Glutamatergic neuron (in vitro differentiated cells): ENCODE measurements at regions not wholly inside any gene's neighbourhood (a gene's known extent, or its start where the extent isn't known, plus 50 kb on each side); places are given as distances from the start of the nearest gene placed in this dataset.

ENCODE experiments used
- DNase-seq: peaks from one replicate; pipeline ENCODE4 v3.0.0; 2022
- H3K27ac Mint-ChIP-seq: one replicate; pipeline ENCODE4 v1.8.0; 2020; ENCODE audit warnings: mild to moderate bottlenecking, mixed read lengths, inconsistent platforms; ENCODE audit not compliant: unreplicated experiment
- H3K27me3 Mint-ChIP-seq: one replicate; pipeline ENCODE4 v1.8.0; 2020; ENCODE audit warnings: mild to moderate bottlenecking, moderate library complexity, mixed read lengths, inconsistent platforms; ENCODE audit not compliant: unreplicated experiment
- H3K36me3 Mint-ChIP-seq: one replicate; pipeline ENCODE4 v1.8.0; 2020; ENCODE audit warnings: mild to moderate bottlenecking, mixed read lengths, inconsistent platforms; ENCODE audit not compliant: unreplicated experiment
- H3K4me1 Mint-ChIP-seq: one replicate; pipeline ENCODE4 v1.8.0; 2020; ENCODE audit warnings: mild to moderate bottlenecking, low read depth, mixed read lengths, inconsistent platforms; ENCODE audit not compliant: unreplicated experiment
- H3K4me3 Mint-ChIP-seq: one replicate; pipeline ENCODE4 v1.8.0; 2020; ENCODE audit warnings: mild to moderate bottlenecking, mixed read lengths, inconsistent platforms; ENCODE audit not compliant: unreplicated experiment
- H3K9me3 Mint-ChIP-seq: one replicate; pipeline ENCODE4 v1.8.0; 2020; ENCODE audit warnings: mild to moderate bottlenecking, moderate library complexity, mixed read lengths, inconsistent platforms; ENCODE audit not compliant: unreplicated experiment
- TF ChIP-seq, protein P1 (sequence below): fragments of 200-600 bp; sonication (generic); IDR thresholded peaks from one replicate; pipeline ENCODE4 v1.5.0; 2021; ENCODE audit not compliant: partially characterized antibody, unreplicated experiment

DNA sequence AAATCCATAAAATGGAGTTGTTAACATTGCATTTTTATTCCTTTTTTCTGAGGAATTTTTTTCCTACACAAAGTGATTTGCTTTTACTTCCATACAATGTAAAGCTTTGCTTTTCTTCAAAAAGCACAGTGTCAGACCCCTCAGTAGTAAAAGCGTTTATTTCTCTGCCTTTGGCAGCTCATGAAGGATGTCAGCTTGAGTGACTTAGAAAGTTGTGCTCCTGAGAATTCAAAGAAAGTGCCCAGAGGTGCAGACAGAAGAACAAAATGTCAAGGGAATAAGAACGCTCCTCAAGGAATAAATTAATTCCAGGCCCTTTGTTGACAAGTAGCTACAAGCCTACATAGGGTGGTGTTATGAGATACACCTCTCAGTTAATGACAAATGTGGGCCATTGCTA, 369.3 kb upstream of the ADARB2 start:
- no peak for DNase-seq
- Mint-ChIP-seq H3K27me3 (no peaks in the 10 kb centered on the region), H3K27ac (no peak overlapping the region), H3K36me3 (peaks cover 5% of the 10 kb centered on the region), H3K4me3 (no peak overlapping the region), H3K4me1 (peaks cover 21% of the 10 kb centered on the region), H3K9me3 (peaks cover 2% of the 10 kb centered on the region)
- TF ChIP-seq, protein P1, sequence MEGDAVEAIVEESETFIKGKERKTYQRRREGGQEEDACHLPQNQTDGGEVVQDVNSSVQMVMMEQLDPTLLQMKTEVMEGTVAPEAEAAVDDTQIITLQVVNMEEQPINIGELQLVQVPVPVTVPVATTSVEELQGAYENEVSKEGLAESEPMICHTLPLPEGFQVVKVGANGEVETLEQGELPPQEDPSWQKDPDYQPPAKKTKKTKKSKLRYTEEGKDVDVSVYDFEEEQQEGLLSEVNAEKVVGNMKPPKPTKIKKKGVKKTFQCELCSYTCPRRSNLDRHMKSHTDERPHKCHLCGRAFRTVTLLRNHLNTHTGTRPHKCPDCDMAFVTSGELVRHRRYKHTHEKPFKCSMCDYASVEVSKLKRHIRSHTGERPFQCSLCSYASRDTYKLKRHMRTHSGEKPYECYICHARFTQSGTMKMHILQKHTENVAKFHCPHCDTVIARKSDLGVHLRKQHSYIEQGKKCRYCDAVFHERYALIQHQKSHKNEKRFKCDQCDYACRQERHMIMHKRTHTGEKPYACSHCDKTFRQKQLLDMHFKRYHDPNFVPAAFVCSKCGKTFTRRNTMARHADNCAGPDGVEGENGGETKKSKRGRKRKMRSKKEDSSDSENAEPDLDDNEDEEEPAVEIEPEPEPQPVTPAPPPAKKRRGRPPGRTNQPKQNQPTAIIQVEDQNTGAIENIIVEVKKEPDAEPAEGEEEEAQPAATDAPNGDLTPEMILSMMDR = no peak

DNA sequence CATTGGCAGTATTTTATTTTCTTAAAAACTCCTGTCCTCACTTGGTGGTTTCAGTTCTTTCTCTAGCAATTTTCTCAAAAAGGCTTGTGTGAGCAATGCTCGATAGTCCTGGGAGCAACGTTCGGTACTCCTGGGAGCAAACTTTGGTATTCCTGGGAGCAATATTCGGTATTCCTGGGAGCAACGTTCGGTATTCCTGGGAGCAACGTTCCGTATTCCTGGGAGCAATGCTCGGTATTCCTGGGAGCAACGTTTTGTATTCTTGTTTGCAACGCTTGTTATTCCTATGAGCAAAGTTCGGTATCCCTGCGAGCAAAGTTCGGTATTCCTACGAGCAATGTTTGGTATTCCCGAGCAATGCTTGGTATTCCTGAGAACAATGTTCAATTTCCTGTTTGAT, 362.0 kb upstream of the ADARB2 start:
- TF ChIP-seq, protein P1 = no peak

DNA sequence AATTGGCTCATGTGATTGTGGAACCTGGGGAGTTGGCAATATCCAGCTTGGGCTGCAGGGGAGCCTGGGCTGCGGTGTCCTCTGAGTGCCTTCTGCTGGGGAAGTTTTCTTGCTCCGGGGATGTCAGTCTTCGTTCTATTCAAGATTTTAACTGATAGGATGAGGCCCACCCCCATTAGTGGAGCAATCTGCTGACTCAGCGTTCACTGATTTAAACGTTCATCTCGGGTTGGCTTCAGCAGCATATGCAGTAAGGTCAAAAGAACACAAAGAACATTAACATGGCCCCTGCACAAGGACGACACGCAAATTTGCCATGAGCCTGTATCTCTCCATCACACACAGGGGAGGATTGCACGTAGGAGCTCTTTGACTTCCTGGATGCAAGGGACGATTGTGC, 360.6 kb upstream of the ADARB2 start:
- TF ChIP-seq, protein P1 = no peak
- Mint-ChIP-seq H3K27me3 (peaks cover 4% of the 10 kb centered on the region), H3K4me1 (peaks cover 7% of the 10 kb centered on the region), H3K36me3 (no peaks in the 10 kb centered on the region), H3K27ac (no peak overlapping the region), H3K9me3 (peaks cover 2% of the 10 kb centered on the region), H3K4me3 (no peak overlapping the region)
- no peak for DNase-seq

More for the DNA sequence above, 362.0 kb upstream of the ADARB2 start:
- Mint-ChIP-seq H3K4me3 (no peak overlapping the region), H3K36me3 (no peaks in the 10 kb centered on the region), H3K9me3 (peaks cover 2% of the 10 kb centered on the region), H3K4me1 (peaks cover 5% of the 10 kb centered on the region), H3K27ac (no peak overlapping the region), H3K27me3 (peaks cover 4% of the 10 kb centered on the region)
- DNase-seq = no peak

DNA sequence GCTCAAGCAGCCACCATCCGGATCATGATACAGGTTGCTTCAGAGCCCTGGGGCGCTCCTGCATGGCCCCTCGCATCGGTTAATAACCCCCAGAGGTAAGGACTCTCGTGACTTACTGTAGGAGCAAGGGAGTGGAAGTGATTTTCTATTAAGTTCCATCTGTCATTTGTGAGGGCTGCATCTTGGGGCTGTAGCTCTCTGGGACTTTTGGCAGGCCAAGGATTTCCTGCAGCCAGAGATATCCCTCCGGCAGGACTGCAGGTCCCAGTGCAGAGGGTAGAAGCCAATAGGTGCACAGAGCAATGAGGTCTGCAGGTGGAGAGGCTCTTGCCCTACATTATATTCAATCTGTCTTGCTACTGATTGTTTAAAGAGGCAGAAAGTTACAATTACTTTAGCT, 356.8 kb upstream of the ADARB2 start:
- Mint-ChIP-seq H3K36me3 (no peaks in the 10 kb centered on the region), H3K27me3 (peaks cover 2% of the 10 kb centered on the region), H3K4me1 (peaks cover 7% of the 10 kb centered on the region), H3K4me3 (no peak overlapping the region), H3K27ac (no peak overlapping the region), H3K9me3 (no peaks in the 10 kb centered on the region)
- DNase-seq = no peak
- TF ChIP-seq, protein P1 = no peak

DNA sequence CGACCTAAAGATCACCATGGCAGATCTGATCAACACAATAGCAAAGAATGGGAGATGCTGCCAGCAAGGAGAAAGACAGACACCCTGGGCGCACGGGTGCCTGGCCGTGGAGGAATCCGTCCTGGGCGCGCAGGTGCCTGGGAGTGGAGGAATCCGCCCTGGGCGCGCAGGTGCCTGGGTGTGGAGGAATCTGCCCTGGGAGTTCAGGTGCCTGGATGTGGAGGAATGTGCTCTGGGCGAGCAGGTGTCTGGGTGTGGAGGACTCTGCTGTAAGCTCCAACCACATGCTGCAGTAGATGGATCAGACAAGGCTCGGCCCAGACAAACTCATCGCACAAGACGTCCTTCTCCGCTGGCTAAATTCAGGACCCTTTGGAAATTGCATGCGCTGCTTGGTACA, 346.3 kb upstream of the ADARB2 start:
- TF ChIP-seq, protein P1 = no peak
- Mint-ChIP-seq H3K36me3 (peaks cover 11% of the 10 kb centered on the region), H3K27me3 (no peaks in the 10 kb centered on the region), H3K9me3 (peaks cover 2% of the 10 kb centered on the region), H3K27ac (no peak overlapping the region), H3K4me3 (no peak overlapping the region), H3K4me1 (no peaks in the 10 kb centered on the region)
- no peak for DNase-seq
